HG02588 (cell line): ENCODE measurements at regions not wholly inside any gene's neighbourhood (a gene's known extent, or its start where the extent isn't known, plus 50 kb on each side); places are given as distances from the start of the nearest gene placed in this dataset.

Experiments used
- ATAC-seq: cut with Tn5 transposase; IDR thresholded peaks from one replicate; pipeline ENCODE4 v1.9.1; 2021; ENCODE audit warnings: mild to moderate bottlenecking, moderate library complexity; ENCODE audit not compliant: unreplicated experiment

DNA sequence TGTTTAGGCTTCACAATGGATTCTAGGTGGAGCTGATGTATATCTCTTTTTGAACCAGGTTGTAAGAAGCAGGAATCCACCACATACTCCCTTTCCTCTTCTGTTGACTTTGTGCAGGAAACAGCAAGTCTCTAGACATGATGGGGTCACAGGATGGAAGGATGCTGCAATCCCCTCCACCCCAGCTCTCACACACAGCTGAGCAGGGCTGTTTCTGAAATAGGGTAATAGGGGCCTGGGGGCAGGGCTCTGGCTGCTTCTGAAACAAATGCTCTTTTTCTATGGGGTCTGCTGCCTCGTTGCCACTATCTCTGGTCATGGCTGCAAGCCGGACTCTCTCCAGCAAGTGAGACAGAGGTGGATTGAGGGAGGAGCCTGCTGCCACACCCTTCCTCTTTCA lies 148.9 kb downstream of the SOX11 start:
- no peak for ATAC-seq

DNA sequence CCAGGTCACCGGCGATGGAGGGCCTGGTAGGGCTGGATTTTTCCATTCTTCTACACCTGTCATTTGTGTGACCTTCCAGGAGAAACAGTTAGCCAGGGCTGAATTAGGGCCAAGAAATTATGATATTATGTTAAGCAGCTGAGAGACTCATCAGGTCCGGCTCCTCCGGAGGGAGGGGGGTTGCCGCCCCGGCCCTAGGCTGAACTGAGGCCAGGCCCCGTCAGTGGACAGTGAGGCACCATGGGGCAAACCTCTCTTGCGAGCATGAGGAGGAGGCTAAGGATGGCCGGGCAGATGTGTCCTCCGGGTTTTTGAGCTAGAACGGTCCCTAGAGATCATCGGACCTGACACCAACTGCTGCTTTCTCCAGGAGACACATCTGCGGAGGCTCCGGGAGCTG lies 150.1 kb downstream of the SOX11 start:
- no peak for ATAC-seq

DNA sequence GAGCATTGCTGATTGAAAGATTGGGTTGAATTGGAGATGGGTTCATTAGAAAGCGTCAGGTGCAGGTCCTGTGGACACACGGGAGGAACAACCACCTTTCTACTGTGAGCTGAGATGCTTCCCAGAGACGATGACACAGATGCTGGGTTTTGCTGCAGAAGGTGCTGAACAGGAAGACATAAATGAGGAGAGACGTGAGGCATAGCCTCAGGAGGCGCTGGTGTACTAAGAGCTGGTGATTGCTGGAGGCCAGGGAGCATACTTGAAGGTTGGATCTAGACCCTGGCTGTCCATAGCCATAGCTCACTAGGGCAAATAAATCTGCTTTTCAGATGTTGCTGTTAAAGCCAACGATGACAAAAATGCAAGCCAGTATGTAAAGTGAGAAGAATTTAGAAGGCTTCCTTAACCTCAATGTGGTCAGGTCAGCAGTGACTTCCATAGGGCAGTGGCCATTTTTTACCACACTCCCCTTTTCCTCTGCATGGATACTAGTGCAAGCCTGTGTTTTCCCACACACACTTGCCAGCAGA lies 153.7 kb downstream of the SOX11 start:
- no peak for ATAC-seq

GRCh38 chr2:5846881-5847280 lies 154.7 kb downstream of the SOX11 start:
- ATAC-seq = no peak

DNA sequence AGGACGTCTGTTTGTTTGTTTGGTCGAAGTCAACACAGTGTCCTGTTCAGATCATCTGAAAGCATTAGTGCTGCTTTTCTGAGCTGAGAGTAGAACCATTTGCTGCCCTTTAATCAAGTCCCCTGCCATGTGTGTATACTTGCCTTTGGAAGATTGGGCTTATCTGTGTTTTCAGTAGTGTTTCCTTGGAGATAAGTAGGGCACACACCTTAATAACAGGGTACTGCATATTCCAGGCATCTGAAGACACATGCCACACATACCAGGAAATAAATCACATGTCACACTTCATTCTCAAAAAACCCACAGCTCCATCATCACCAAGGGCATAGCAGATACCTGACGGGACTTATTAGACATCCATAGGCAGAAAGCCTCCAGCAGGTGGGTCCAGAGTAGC lies 157.4 kb downstream of the SOX11 start:
- no peak for ATAC-seq

GRCh38 chr2:5851410-5851809 lies 159.2 kb downstream of the SOX11 start:
- ATAC-seq = no peak

DNA sequence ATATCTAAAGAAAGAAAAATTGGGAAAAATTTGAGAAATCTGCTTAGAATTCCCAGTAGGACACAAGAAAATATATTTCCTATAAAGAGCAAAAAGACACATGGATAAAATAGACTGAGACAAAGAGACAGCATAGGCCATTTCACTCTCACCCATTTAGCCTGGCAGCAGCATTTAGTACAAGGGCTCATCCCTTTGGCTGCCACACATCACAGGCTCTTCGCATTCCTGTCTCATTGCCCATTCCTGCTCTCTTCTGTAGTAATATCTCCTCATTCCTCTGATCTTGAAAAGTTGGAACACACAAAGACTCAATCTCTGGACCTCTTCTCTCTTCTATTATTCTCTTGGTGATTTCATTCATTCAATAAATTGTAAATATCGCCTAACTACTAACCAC lies 162.6 kb downstream of the SOX11 start:
- no peak for ATAC-seq

DNA sequence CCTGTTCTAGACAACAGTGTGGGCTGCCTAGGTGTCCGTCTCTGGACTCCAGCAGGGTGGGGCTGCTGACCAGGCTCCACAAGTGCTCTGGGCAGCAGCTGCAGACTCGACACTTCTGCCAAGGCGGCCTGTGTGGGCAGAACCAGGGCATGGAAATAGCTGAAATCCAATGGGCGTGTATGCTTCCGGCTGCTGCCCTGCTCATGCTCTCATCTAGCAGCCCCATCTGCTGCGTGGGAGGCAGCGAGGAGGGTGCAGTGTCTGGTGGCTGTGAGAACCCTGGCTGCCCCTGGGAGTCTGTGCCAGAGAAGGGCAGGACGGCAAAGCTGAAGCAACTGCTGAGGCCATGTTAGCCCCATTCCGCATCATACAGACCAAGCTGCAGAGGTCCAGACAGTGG lies 174.9 kb downstream of the SOX11 start:
- no peak for ATAC-seq

DNA sequence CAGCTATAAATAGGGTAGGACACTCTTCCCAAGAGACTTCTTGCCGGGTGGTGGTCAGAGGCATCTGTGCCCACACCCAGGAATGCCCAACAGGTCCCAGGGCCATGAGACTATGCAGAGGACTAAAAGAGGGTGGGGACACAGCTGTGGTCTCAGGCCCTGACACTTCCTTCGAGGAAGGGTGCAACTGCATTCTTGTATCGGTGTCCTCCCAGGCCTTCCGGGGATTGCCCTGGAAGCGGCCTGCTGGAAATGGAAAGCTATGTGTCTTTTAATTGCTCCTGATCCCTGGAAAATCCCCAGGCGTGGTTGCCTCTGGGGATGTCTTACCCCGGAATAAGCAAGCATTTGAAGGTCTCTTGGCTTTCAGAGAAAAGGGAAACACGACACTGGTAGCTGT lies 176.7 kb downstream of the SOX11 start:
- no peak for ATAC-seq

GRCh38 chr2:5869936-5870335 lies 177.8 kb downstream of the SOX11 start:
- no peak for ATAC-seq

DNA sequence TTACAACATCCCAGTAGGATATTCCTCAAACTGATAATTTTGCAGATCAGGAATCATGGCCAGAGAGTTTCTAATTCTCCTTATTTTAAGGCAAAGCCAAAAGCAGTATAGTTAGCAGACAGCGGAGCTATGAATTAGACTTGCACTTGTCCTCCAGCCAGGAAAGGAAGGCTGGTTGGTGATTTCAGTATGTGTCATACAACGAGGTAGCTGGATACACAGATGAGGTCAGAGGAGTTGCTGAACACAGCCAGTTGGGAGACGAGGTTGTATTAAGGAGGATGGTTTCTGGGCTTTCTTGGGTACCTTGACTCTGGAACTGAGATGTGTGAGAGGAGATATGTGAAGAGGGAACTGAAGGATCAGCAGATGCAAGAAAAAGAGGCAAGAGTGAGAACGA lies 185.2 kb downstream of the SOX11 start:
- no peak for ATAC-seq

- ATAC-seq = no peak
Observed at GRCh38 chr2:5885451-5886173, 193.4 kb downstream of the SOX11 start.

DNA sequence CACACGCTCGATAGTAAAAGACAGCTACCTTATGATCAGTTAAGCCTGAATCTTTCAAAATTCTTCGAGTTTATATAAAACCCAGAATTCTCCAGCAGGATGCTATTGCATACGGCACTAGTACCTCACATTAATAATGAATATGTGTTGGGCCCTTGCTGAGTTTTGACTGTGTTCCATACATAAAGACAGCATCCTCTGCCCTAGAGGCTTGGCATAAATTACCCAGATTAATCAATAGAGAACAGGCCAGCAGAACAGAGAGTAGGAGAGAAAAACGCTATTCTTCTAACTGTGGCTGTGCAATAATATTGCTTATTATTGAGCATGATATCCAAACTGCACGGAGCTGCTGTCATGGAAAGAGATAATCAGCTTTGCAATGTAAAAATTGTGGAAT lies 194.3 kb downstream of the SOX11 start:
- ATAC-seq = no peak

DNA sequence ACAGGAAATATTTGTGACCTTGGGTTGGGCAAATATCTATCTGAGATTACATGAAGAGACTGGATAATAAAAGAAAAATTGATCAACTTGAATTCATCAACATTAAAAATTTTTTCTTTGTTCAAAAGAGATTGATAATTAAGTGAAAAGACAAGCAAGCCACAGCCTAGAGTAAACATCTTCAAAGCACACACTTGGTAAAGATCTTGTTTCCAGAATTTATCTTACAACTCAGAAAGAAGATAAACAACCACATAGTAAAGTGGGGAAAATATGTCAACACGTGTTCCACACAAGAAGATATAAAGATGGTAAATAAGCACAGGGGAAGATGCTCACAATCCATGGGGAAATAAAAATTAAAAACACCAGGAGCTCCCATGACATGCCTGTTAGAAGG lies 195.9 kb downstream of the SOX11 start:
- ATAC-seq = no peak

- no peak for ATAC-seq
Observed at GRCh38 chr2:5889519-5889918, 197.3 kb downstream of the SOX11 start.

- ATAC-seq = no peak
Observed at GRCh38 chr2:5894355-5894754, 202.2 kb downstream of the SOX11 start.

- no peak for ATAC-seq
Observed at GRCh38 chr2:5895284-5895683, 203.1 kb downstream of the SOX11 start.

- no peak for ATAC-seq
Observed at GRCh38 chr2:5897249-5897648, 205.1 kb downstream of the SOX11 start.

GRCh38 chr2:5898667-5899066 lies 206.5 kb downstream of the SOX11 start:
- no peak for ATAC-seq

DNA sequence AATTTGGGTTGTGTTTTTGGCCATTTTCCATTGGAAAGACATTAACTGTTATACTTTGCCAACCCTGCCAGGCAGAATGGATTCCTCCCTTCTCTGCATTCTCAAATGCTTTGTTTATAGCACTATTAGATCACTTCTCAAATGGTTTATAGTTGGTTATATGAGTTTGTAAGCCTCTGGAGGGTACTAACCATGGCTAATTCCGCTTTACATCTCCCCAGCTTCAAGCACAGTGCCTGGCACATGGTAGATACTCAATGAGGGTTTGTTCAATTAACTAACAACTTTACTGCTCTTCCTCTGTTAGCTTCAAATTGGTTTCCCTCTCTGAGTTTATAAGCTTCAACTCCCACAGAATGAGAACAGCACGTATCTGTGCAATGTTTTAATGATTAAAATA lies 213.5 kb downstream of the SOX11 start:
- ATAC-seq = no peak

DNA sequence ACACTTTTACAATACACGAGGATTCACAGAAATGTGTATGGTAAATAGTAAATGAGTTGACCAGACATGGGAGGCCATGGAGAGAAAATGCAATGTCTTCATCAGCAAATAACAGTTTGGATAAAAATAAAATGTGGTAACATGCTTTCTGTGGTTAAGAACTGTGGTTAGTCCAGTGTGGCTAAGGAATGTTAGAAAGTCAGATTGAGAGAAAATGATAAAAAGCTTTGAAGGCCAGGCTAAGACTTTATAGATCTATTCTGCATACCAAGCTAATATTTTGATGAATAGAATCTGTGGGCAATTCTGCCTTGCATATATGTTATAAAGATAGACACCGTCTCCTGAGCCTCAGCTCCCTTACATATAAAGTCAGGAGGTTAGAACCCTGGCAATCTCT lies 215.9 kb downstream of the SOX11 start:
- ATAC-seq = no peak

DNA sequence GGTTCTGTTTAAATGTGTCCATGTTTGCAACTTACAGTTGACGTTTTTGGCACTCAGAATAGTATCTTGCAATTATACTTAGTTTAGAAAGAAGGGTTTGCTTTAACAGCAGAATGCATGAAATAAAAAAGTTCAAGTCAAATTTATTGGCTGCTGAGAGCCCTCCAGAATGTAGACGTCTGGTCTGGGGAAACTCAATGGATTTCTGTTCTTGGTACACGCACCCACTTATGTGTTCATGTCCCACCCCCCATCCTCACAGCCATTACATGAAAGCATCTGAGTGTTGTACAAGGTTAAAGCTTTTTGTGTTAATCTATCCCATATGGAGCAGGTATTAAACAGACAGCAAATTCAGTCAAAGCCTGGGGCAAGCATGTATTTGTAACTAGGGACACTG lies 219.5 kb downstream of the SOX11 start:
- no peak for ATAC-seq
